MM.1S (cell line): ENCODE measurements at regions not wholly inside any gene's neighbourhood (a gene's known extent, or its start where the extent isn't known, plus 50 kb on each side); places are given as distances from the start of the nearest gene placed in this dataset.

Experiments
- DNase-seq: peaks from one replicate; pipeline ENCODE4 v3.0.0-alpha.2; 2015
- H2AFZ ChIP-seq: fragments of 300-600 bp; sonication (generic); 2 replicates; pipeline ENCODE4 v1.6.0; 2016; ENCODE audit warnings: antibody characterized with exemption, low read length
- H3F3A ChIP-seq: fragments of 300-600 bp; sonication (generic); 2 replicates; pipeline ENCODE4 v1.6.1; 2016; ENCODE audit warnings: mild to moderate bottlenecking, antibody characterized with exemption, low read length, moderate library complexity, mixed read lengths; ENCODE audit not compliant: insufficient read depth
- H3K27ac ChIP-seq: fragments of 300-600 bp; sonication (generic); 2 replicates; pipeline ENCODE4 v1.5.1; 2016; ENCODE audit warnings: mild to moderate bottlenecking, low read length
- H3K27me3 ChIP-seq: fragments of 300-600 bp; sonication (generic); replicated peaks from 2 replicates; pipeline ENCODE4 v1.6.0; 2016; ENCODE audit warnings: low read length; ENCODE audit not compliant: insufficient read depth
- H3K36me3 ChIP-seq: fragments of 300-600 bp; sonication (generic); replicated peaks from 2 replicates; pipeline ENCODE4 v1.6.1; 2016; ENCODE audit warnings: mild to moderate bottlenecking, low read length, mixed read lengths; ENCODE audit not compliant: insufficient read depth
- H3K4me1 ChIP-seq: fragments of 300-600 bp; sonication (generic); 2 replicates; pipeline ENCODE4 v1.6.1; 2016; ENCODE audit warnings: low read length, mixed read lengths
- H3K4me2 ChIP-seq: fragments of 300-600 bp; sonication (generic); 2 replicates; pipeline ENCODE4 v1.6.0; 2016; ENCODE audit warnings: low read depth, low read length
- H3K4me3 ChIP-seq: fragments of 300-600 bp; sonication (generic); 2 replicates; pipeline ENCODE4 v1.5.1; 2016; ENCODE audit warnings: low read length, mixed read lengths
- H3K79me2 ChIP-seq: fragments of 300-600 bp; sonication (generic); 2 replicates; pipeline ENCODE4 v1.6.1; 2016; ENCODE audit warnings: mixed run types, low read length, mixed read lengths
- H3K9ac ChIP-seq: fragments of 300-600 bp; sonication (generic); 2 replicates; pipeline ENCODE4 v1.6.1; 2016; ENCODE audit warnings: low read length, mixed read lengths
- H3K9me2 ChIP-seq: fragments of 300-600 bp; sonication (generic); replicated peaks from 2 replicates; pipeline ENCODE4 v1.6.1; 2016; ENCODE audit warnings: mild to moderate bottlenecking, low read length, mixed read lengths; ENCODE audit not compliant: insufficient read depth
- H3K9me3 ChIP-seq: fragments of 300-600 bp; sonication (generic); replicated peaks from 2 replicates; pipeline ENCODE4 v1.6.1; 2016; ENCODE audit warnings: mild to moderate bottlenecking, low read length, mixed read lengths; ENCODE audit not compliant: insufficient read depth
- H4K20me1 ChIP-seq: fragments of 300-600 bp; sonication (generic); 2 replicates; pipeline ENCODE4 v1.6.1; 2016; ENCODE audit warnings: mild to moderate bottlenecking, low read length, moderate library complexity, mixed read lengths; ENCODE audit not compliant: insufficient read depth
- CTCF ChIP-seq: fragments of 300-600 bp; sonication (generic); IDR thresholded peaks from 2 replicates; pipeline ENCODE4 v1.5.1; 2016; ENCODE audit warnings: antibody characterized with exemption, low read length, mixed read lengths
- EZH2 ChIP-seq: fragments of 300-600 bp; sonication (generic); optimal IDR thresholded peaks from 2 replicates; pipeline ENCODE3; 2017; ENCODE audit warnings: low read depth, mild to moderate bottlenecking, antibody characterized with exemption, low read length, mixed read lengths
- EZH2phosphoT487 ChIP-seq: fragments of 300-600 bp; sonication (generic); IDR thresholded peaks from 2 replicates; pipeline ENCODE4 v1.6.1; 2018; ENCODE audit warnings: antibody characterized with exemption, low read length

GRCh38 chr1:221180704-221181368 lies 301.6 kb downstream of the HLX start:
- H3K4me3 ChIP-seq = no peak overlapping the region
- H3K9me3 ChIP-seq = no peaks in the 10 kb centered on the region
- H3K79me2 ChIP-seq = no peaks in the 10 kb centered on the region
- no peaks in the 10 kb centered on the region for H4K20me1 ChIP-seq
- no peak overlapping the region for H3K27ac ChIP-seq
- no peak overlapping the region for H2AFZ ChIP-seq
- no peak for TF ChIP-seq EZH2
- H3F3A ChIP-seq = no peaks in the 10 kb centered on the region
- no peaks in the 10 kb centered on the region for H3K36me3 ChIP-seq
- no peak for DNase-seq
- no peaks in the 10 kb centered on the region for H3K9me2 ChIP-seq
- no peaks in the 10 kb centered on the region for H3K27me3 ChIP-seq
- H3K4me2 ChIP-seq = no peak overlapping the region
- no peak overlapping the region for H3K9ac ChIP-seq
- H3K4me1 ChIP-seq = no peaks in the 10 kb centered on the region

DNA sequence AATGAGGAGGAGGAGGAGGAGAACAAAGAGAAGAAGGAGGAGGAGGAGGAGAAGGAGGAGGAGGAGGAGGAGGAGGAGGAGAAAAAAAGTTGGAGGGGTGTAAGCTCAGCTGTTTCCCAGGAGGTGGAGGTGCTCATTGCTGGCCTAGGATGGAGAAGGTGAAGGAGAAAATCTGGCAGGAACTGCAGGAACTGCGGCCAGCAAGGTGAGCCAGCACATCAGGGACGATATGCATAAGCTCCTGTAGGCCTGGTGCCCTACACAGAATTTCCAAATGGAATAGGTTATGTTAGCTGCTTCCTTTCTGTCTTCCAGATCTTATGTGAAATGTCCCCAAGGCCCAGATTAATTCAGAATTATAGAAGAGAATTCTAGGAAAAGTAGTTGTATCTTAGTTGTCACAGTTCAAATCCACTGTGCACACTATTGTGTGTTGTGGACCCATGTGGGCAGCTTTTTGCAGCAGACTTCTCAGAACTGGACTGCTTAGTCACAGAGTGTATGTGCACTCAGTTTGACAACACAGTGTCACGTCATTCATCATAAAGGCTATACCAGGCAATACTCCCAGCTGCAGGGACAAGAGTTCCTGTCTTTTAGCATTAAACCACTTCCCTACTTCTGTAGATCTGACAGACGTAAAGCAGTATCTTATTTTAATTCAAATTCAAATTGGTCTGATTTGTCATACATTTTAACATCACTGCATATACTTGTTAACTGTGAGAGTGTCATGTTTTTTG lies 303.7 kb downstream of the HLX start:
- TF ChIP-seq EZH2phosphoT487 = no peak
- no peak for TF ChIP-seq CTCF
- no peak for TF ChIP-seq EZH2
- no peaks in the 10 kb centered on the region for H3K9me2 ChIP-seq
- no peaks in the 10 kb centered on the region for H3K27me3 ChIP-seq
- no peak overlapping the region for H3K9ac ChIP-seq
- H3K4me1 ChIP-seq = no peaks in the 10 kb centered on the region
- H2AFZ ChIP-seq = no peak overlapping the region
- H3K36me3 ChIP-seq = no peaks in the 10 kb centered on the region
- no peaks in the 10 kb centered on the region for H3K79me2 ChIP-seq
- DNase-seq = no peak
- H3F3A ChIP-seq = no peaks in the 10 kb centered on the region
- H3K27ac ChIP-seq = no peak overlapping the region
- H3K4me3 ChIP-seq = no peak overlapping the region
- H3K4me2 ChIP-seq = no peak overlapping the region
- H3K9me3 ChIP-seq = no peaks in the 10 kb centered on the region
- H4K20me1 ChIP-seq = no peaks in the 10 kb centered on the region

- H3K9me3 ChIP-seq = no peaks in the 10 kb centered on the region
- no peaks in the 10 kb centered on the region for H3K36me3 ChIP-seq
- DNase-seq = no peak
- H4K20me1 ChIP-seq = no peaks in the 10 kb centered on the region
- no peak overlapping the region for H2AFZ ChIP-seq
- no peaks in the 10 kb centered on the region for H3K9me2 ChIP-seq
- H3K9ac ChIP-seq = no peak overlapping the region
- TF ChIP-seq EZH2 = no peak
- no peak for TF ChIP-seq EZH2phosphoT487
- no peak for TF ChIP-seq CTCF
- no peak overlapping the region for H3K4me3 ChIP-seq
- no peaks in the 10 kb centered on the region for H3K79me2 ChIP-seq
- H3F3A ChIP-seq = no peaks in the 10 kb centered on the region
- no peaks in the 10 kb centered on the region for H3K4me1 ChIP-seq
- no peak overlapping the region for H3K4me2 ChIP-seq
- H3K27ac ChIP-seq = no peak overlapping the region
- H3K27me3 ChIP-seq = no peaks in the 10 kb centered on the region
These were observed 305.0 kb downstream of the HLX start for GRCh38 chr1:221184131-221184794.

DNA sequence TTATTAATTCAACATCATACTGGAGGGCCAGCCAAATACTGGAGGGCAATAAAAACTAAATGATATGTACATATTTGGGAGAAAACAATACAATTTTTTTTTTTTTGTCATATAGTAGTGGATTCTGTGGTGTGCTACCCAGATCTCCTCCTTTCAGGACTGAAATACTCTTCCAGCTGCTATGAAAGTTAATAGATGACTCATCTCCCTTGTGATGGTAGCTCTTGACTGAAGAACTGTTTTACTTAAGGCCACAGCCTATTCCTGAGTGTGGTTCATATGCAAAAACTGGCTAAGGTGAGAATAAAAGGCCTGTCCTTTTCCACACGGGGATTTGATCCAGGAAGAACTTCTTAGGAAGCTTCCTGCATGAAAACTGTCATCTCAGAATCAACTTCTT lies 307.9 kb downstream of the HLX start:
- H3K79me2 ChIP-seq = no peaks in the 10 kb centered on the region
- no peak overlapping the region for H3K9ac ChIP-seq
- no peak overlapping the region for H3K4me3 ChIP-seq
- no peak overlapping the region for H3K4me2 ChIP-seq
- no peaks in the 10 kb centered on the region for H3K9me2 ChIP-seq
- H3K27ac ChIP-seq = no peak overlapping the region
- H4K20me1 ChIP-seq = no peaks in the 10 kb centered on the region
- H3F3A ChIP-seq = no peaks in the 10 kb centered on the region
- no peak for TF ChIP-seq EZH2phosphoT487
- TF ChIP-seq CTCF = no peak
- no peak for TF ChIP-seq EZH2
- no peak overlapping the region for H2AFZ ChIP-seq
- no peaks in the 10 kb centered on the region for H3K27me3 ChIP-seq
- no peak for DNase-seq
- no peaks in the 10 kb centered on the region for H3K36me3 ChIP-seq
- H3K4me1 ChIP-seq = no peaks in the 10 kb centered on the region
- no peaks in the 10 kb centered on the region for H3K9me3 ChIP-seq
